Activated CD4-positive, alpha-beta T cell treated with anti-CD3 and anti-CD28 coated beads, Interleukin-2, amount 50 U/mL, for 1 hour (primary cell): ENCODE measurements at regions not wholly inside any gene's neighbourhood (a gene's known extent, or its start where the extent isn't known, plus 50 kb on each side); places are given as distances from the start of the nearest gene placed in this dataset.
"Not testable (repeated sequence)": the region's sequence is repeated elsewhere in the genome, so short reads cannot be mapped to it uniquely, and the experiment has no call there.

Source experiments
- DNase-seq: peaks from one replicate; pipeline ENCODE4 v3.0.0-alpha.2; 2020

DNA sequence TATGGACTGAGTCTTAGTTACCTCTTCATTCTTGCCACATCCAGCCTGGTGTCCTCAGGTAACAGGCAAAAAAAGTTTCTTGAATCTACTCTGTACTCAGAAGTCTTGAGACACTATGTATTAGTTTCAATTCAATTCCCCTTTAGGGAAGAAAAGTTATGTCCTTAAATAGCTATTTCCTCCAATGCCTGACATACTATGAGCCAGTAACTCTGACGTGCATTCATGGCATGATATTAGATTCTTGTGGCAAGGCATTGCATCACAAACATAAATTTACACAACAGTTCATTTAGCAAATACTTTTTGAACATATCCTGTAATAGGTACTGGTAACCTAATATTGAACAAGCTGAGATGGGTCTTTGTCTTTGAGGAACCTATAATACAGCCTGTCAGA is 109.3 kb upstream of the FOXB1 start:
- no peak for DNase-seq

DNA sequence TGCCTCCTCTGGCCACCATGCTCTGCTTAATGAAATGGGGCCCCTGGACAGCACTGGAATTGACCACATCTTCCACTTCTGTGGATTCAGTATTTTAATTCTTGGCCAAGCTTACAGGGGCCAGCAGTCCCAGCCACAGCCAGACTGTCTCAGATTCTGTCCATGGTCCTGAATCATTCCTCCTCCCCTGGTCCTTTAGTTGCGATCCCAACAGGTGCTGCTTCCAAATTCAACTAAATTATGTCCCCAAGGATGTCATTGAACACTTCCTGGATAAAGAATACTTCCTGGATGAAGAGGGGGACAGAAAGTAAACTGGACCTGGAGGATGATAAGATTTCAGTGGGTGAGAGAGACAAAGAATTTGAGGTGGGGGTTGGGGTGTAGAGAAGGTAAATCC is 111.1 kb upstream of the FOXB1 start:
- DNase-seq, result no peak

DNA sequence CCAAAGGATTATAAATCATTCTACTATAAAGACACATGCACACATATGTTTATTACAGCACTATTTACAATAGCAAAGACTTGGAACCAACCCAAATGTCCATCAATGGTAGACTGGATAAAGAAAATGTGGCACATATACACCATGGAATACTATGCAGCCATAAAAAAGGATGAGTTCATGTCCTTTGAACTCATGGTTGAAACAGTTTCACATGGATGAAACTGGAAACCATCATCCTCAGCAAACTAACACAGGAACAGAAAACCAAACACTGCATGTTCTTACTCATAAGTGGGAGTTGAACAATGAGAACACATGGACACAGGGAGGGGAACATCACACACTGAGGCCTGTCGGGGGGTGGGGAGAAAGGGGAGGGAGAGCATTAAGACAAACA is 116.2 kb upstream of the FOXB1 start:
- not testable (repeated sequence) for DNase-seq

DNA sequence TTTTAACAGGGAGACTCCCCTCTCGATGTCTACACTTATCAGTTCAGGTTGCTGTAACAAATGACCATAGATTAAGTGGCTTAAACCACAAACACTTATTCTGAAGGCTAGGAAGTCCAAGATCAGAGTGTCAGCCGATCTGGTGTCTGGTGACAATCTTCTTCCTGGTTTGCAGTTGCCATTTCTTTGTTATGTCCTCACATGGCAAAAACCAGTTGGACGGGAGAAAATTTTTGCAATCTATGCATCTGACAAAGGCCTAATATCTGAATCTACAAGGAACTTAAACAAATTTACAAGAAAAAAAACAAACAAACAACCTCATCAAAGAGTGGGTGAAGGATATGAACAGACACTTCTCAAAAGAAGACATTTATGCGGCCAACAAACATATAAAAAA is 116.9 kb upstream of the FOXB1 start:
- no peak for DNase-seq

- DNase-seq, result no peak
Measured at GRCh38 chr15:59886441-59886840, 117.7 kb upstream of the FOXB1 start.

- no peak for DNase-seq
Measured at GRCh38 chr15:59885832-59886231, 118.3 kb upstream of the FOXB1 start.

DNA sequence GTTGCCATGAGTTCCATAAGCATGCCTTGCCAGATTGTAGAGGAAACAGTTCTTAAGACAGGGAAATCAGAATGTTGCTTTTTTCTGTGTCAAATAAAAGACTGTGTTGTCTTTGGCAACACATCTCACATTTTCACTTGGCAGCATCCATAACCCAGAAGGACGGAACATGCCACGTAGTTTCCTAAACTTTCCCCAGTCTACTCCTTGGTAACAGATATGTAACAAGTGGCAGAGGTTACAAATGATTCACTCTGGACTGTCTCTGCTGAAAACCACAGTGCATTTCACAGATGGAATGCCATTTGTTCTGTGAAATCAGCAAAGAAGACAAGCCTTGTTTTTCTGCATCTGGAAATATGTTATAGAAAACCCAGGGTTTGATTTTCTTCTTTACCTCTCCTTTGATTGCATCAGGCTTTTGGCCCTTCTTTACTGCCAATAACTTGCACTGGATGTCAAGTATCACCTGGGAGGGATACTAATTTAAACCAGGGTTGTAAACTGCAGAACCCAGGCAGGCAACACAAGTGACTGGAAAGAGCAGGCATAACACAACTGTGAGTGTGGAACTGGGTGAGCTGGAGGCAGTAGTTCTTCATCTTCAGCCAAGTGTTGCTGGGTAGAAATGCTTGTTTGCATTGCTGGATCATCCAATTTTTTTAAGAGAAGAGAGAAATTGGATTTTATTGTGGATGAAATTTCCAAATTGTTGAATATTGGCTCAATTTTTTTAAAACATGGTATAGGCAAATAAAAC is 124.4 kb upstream of the FOXB1 start:
- no peak for DNase-seq

- no peak for DNase-seq
Measured at GRCh38 chr15:59876140-59876539, 128.0 kb upstream of the FOXB1 start.

- DNase-seq, result no peak
Measured at GRCh38 chr15:59873644-59874272, 130.4 kb upstream of the FOXB1 start.

GRCh38 chr15:59867086-59867855 is 136.8 kb upstream of the FOXB1 start:
- no peak for DNase-seq

- no peak for DNase-seq
Measured at GRCh38 chr15:59866642-59867041, 137.5 kb upstream of the FOXB1 start.

GRCh38 chr15:59862191-59863155 is 141.6 kb upstream of the FOXB1 start:
- no peak for DNase-seq

DNA sequence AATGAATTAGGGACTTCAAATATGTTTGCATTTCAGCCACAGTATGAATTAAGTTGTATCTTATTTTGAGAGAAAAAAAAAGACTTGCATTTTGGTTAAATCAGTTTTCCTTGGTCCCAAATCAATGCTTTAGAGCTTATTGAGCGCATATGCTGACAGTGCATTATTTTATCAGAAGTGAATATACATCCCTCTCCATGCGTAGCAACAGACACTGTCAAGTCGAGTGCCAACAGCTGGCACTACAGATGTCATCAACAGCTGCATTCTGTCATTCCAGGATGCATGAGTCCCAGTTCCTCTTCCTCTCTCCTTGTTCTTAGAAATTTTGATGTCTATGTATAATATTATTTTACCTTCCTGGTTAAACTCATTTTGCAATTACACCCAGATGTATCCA is 156.1 kb upstream of the FOXB1 start:
- DNase-seq, result no peak

- no peak for DNase-seq
Measured at GRCh38 chr15:59845942-59846499, 156.9 kb upstream of the BNIP2 start.

DNA sequence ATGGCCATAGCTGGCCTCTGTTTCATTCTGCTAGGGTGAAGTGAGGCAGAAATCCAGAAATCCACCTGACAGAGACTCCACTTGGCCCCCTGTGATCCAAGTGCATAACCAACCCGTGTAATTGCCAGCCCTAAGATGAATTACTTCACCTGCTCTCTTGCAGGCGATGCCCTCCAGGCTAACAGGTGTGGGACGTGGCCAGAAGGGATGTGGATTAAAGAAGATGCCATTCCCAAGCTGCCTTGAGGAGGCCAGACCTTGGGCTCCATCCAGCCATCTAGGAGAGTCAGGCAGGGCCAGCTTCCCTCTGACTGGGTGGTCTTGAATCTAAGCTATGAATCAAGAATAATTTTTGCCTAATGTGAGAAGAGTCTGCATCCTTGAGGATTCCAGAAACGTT is 154.5 kb upstream of the BNIP2 start:
- DNase-seq, result no peak

GRCh38 chr15:59841036-59841435 is 151.9 kb upstream of the BNIP2 start:
- DNase-seq, result no peak

- no peak for DNase-seq
Measured at GRCh38 chr15:59839906-59840305, 150.8 kb upstream of the BNIP2 start.

- DNase-seq, result no peak
Measured at GRCh38 chr15:59838900-59839299, 149.8 kb upstream of the BNIP2 start.

GRCh38 chr15:59835776-59836175 is 146.7 kb upstream of the BNIP2 start:
- DNase-seq, result no peak

GRCh38 chr15:59834528-59834927 is 145.4 kb upstream of the BNIP2 start:
- DNase-seq, result no peak

GRCh38 chr15:59833366-59833765 is 144.2 kb upstream of the BNIP2 start:
- DNase-seq, result no peak

GRCh38 chr15:59830873-59831272 is 141.8 kb upstream of the BNIP2 start:
- no peak for DNase-seq

- no peak for DNase-seq
Measured at GRCh38 chr15:59830098-59830497, 141.0 kb upstream of the BNIP2 start.
